GM10266 (cell line): ENCODE measurements at regions not wholly inside any gene's neighbourhood (a gene's known extent, or its start where the extent isn't known, plus 50 kb on each side); places are given as distances from the start of the nearest gene placed in this dataset.

Experiments
- DNase-seq: peaks from one replicate; pipeline ENCODE4 v3.0.0; 2012; ENCODE audit errors: extremely low spot score
- CTCF ChIP-seq: IDR thresholded peaks from 2 replicates; pipeline ENCODE4 v1.5.1; 2012; ENCODE audit warnings: mild to moderate bottlenecking, low read depth; ENCODE audit not compliant: control insufficient read depth, insufficient read depth; ENCODE audit errors: missing control alignments

DNA sequence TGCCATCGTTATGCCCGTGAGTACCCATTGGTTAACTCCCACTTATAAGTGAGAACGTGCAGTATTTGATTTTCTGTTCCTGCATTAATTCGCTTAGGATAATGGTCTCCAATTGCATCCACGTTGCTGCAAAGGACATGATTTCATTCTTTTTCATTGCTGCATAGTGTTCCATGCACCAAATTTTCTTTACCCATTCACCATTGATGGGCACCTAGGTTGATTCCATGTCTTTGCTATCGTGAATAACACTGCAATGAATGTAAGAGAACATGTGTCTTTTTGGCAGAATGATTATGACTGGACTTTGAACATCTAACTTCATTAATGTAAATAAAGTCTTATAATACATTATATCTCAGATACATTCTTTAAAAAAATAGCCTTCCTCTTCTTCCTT, 169.6 kb upstream of the CDIN1 start:
- no peak for TF ChIP-seq CTCF
- DNase-seq = no peak

- no peak for DNase-seq
- TF ChIP-seq CTCF = no peak
Observed at GRCh38 chr15:36414670-36415069, 164.8 kb upstream of the CDIN1 start.

DNA sequence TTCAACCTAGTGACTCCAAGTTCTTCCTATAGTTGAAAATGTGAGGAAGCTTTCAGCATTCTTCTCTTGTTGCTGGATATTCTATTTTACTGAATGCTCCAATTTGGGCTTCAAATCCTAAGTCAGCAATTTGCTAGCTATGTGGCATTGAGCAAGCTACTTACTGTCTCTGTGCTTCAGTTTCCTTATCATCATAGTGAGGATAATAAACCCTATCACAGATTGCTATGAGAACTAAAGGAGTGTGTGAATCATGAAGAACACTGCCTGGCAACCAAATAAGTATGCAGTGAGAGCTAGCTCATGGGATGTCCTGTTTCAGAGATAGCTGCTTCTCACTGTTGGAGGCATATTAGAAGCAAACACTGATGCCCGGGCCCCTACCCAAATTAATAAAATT, 163.8 kb upstream of the CDIN1 start:
- no peak for DNase-seq
- no peak for TF ChIP-seq CTCF

GRCh38 chr15:36422631-36423030, 156.8 kb upstream of the CDIN1 start:
- no peak for TF ChIP-seq CTCF
- no peak for DNase-seq

DNA sequence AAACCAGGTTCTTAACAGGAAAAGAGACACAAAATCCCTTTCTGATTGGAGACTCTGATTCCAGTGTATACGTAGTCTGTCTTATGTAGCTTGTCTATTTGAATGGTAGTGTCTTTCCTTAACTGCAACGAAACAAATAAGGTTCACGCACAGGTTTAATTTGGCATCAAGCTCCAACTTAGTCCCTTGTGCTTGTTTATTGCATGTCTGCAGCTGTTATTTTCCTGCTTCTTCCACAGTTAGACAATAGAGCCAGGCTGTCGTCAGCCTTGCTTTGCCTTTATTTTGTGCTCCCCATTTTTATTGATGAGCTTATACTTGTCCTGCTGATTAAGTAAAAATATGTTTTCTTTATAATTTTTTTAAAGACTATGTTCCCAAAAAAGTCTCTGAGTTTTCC, 152.7 kb upstream of the CDIN1 start:
- TF ChIP-seq CTCF = no peak
- DNase-seq = no peak

DNA sequence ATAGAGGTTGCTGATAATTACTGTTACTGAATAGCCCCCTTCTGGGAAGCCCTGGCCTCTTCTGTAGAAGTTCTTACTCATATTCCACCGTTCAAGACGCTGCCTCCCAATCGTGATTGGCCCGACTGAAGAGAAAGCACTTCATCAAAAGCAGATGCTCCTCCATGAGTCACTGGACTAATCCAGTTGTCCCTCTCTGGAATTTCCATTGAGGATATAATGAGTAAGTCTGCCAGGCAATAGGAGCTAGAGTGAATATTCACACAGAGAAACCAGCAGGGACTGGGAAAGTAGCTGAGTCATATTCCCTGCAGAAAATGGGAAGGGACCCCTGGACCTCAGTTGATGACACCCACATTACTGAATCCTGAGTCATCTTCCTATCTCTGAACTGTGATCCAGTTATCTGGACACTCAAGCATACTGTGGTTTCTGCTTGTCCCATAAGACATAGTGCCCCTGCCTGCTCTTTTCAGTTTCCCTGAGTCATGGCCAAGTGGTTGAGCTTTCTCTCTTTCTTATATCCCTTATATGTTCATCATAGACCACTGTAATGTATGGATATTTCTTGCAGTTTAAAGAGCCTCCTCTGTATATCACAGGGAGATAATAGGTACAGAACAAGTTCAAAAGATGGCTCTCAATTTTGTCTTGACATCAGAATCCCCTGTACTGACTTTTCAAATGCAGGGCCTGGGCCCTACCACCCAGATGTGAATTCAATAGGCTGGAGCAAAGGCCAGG, 151.2 kb upstream of the CDIN1 start:
- no peak for TF ChIP-seq CTCF
- no peak for DNase-seq

DNA sequence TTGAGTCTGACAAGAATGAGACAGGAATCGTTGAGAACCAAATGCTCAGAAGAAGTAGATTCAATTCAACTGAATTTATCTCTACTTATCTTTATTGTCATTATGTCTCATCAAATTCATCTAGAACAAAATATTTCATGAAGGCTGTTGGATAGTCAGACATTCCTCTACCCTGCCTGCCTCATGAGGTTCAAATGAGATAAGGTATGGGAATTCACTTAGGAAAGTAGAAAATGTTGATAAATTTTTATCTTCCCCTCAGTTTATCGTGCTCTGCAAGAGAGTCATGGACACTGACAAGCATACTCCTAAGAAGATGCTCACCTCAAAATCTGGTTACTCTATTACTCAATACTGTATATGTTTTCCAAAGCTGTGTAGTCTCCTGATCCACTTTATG, 149.7 kb upstream of the CDIN1 start:
- TF ChIP-seq CTCF = no peak
- DNase-seq = no peak
